ENCODE measurements at regions not wholly inside any gene's neighbourhood (a gene's known extent, or its start where the extent isn't known, plus 50 kb on each side); places are given as distances from the start of the nearest gene placed in this dataset.

DNA sequence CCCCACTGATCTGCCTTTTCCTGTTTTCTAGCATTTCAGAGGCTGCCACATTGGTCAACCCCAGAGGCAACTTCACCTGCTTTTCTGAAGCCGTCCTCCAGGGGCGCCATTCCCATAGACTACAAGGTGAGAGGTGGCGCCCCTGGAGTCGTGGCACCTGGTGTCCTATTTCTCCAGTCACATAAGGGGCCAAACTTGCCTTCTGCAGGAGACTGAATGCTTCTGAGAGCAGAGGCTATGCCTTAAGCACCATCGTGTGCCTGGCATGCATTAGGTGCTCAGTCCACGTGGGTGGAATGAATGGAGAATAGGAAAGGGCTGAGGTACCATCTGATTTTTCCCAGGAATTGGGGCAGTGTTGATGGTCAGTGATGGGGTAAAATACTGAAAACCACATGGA, 164.8 kb downstream of the HAPSTR1 start:
- TF ChIP-seq EP300 (IDR thresholded peaks at IDR 0.05; ENCODE audit: borderline replicate concordance), result no peak
- TF ChIP-seq RAD21 (IDR thresholded peaks at IDR 0.05; ENCODE audit: low read depth), result peak; percentile 43

DNA sequence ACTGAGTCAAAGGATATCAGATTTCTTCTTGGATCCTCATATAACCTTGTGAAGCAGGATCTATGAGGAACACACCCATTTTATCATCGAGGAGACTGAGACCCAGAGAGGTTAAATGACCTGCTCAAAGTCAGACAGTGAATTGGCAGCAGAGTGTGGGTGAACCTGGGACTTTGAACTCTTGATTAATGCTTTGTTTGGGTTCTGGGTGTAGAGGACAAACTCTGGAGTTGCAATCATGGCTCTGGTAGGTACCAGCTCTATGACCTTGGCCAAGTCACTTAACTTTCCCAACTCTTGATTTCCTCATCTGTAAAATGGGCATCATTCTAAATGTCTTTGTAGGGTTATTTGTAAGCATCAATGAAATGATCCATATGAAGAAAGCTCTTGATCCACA, 166.4 kb downstream of the HAPSTR1 start:
- TF ChIP-seq REST (IDR thresholded peaks at IDR 0.05; ENCODE audit: low read depth) (no peak), TCF12 (IDR thresholded peaks at IDR 0.05; ENCODE audit: low read depth) (no peak), EGR1 (IDR thresholded peaks at IDR 0.05) (no peak), CREB1 (IDR thresholded peaks at IDR 0.05; ENCODE audit: low read depth) (no peak), TAF1 (IDR thresholded peaks at IDR 0.05; ENCODE audit: low read depth) (no peak), FOXM1 (IDR thresholded peaks at IDR 0.05; ENCODE audit: borderline replicate concordance, low read depth) (no peak), ZBTB7A (IDR thresholded peaks at IDR 0.05; ENCODE audit: low read depth) (no peak), YY1 (IDR thresholded peaks at IDR 0.05; ENCODE audit: low read depth) (no peak), CEBPB (IDR thresholded peaks at IDR 0.05) (no peak), EP300 (IDR thresholded peaks at IDR 0.05; ENCODE audit: borderline replicate concordance) (no peak)
- TF ChIP-seq, protein P1, sequence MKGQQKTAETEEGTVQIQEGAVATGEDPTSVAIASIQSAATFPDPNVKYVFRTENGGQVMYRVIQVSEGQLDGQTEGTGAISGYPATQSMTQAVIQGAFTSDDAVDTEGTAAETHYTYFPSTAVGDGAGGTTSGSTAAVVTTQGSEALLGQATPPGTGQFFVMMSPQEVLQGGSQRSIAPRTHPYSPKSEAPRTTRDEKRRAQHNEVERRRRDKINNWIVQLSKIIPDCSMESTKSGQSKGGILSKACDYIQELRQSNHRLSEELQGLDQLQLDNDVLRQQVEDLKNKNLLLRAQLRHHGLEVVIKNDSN (IDR thresholded peaks at IDR 0.05), result no peak

GRCh38 chr16:9258423-9259051, 167.1 kb downstream of the HAPSTR1 start:
- no peak for TF ChIP-seq FOXM1 (IDR thresholded peaks at IDR 0.05; ENCODE audit: borderline replicate concordance, low read depth)
- TF ChIP-seq RAD21 (IDR thresholded peaks at IDR 0.05; ENCODE audit: low read depth), result peak; percentile 83
- no peak for TF ChIP-seq TEAD4 (IDR thresholded peaks at IDR 0.05)
- no peak for TF ChIP-seq EP300 (IDR thresholded peaks at IDR 0.05; ENCODE audit: borderline replicate concordance)
- TF ChIP-seq YY1 (IDR thresholded peaks at IDR 0.05; ENCODE audit: low read depth), result no peak

DNA sequence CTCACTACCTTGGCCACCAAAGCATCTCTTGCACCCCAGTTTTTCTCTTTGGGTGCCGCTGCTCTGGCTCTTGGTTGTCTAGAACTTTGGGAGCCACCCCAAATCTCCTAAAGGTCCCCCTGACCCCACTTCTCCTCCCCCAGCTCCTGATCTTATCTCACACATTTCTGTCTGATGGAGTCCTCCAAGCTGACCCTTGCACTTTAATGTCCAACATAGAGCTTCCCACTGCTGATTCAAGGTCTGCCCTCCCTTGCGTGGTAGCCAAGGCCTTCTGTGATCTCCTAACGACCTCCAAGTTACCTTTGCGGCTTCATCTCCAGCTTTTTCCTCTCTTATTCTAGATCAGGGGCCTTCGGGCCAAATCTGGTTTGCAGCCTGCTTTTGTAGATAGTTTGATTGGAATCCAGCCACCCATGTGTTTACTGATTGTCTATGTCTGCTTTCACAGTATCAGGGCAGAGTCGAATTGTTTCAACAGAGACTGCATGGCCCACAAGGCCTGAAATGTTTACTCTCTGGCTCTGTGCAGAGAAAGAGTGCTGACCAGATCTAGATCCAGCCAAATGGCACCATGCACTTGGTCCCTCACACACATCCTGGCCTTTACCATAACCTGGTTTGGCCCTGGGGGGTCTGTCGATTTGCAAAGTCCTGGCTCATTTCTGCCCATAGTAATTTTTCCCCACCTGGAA, 168.6 kb downstream of the HAPSTR1 start:
- TF ChIP-seq NFIC (IDR thresholded peaks at IDR 0.05) (no peak), FOXM1 (IDR thresholded peaks at IDR 0.05; ENCODE audit: borderline replicate concordance, low read depth) (no peak), CEBPB (IDR thresholded peaks at IDR 0.05) (no peak), ZBTB7A (IDR thresholded peaks at IDR 0.05; ENCODE audit: low read depth) (no peak), CREB1 (IDR thresholded peaks at IDR 0.05; ENCODE audit: low read depth) (no peak), MAX (IDR thresholded peaks at IDR 0.05) (no peak), TAF1 (IDR thresholded peaks at IDR 0.05; ENCODE audit: low read depth) (no peak), EGR1 (IDR thresholded peaks at IDR 0.05) (no peak), RAD21 (IDR thresholded peaks at IDR 0.05; ENCODE audit: low read depth) (no peak), REST (IDR thresholded peaks at IDR 0.05; ENCODE audit: low read depth) (no peak), TEAD4 (IDR thresholded peaks at IDR 0.05) (no peak), EP300 (IDR thresholded peaks at IDR 0.05; ENCODE audit: borderline replicate concordance) (no peak), TCF12 (IDR thresholded peaks at IDR 0.05; ENCODE audit: low read depth) (no peak), YY1 (IDR thresholded peaks at IDR 0.05; ENCODE audit: low read depth) (no peak)
- TF ChIP-seq, protein P1 (IDR thresholded peaks at IDR 0.05), result no peak

GRCh38 chr16:9260666-9261065, 169.2 kb downstream of the HAPSTR1 start:
- TF ChIP-seq NFIC (IDR thresholded peaks at IDR 0.05) (0 out of 2 replicates have a peak, but pooled peaks have one; percentile 38), TEAD4 (IDR thresholded peaks at IDR 0.05) (no peak)

GRCh38 chr16:9261376-9261775, 169.9 kb downstream of the HAPSTR1 start:
- TF ChIP-seq EP300 (IDR thresholded peaks at IDR 0.05; ENCODE audit: borderline replicate concordance), result no peak
- TF ChIP-seq FOXM1 (IDR thresholded peaks at IDR 0.05; ENCODE audit: borderline replicate concordance, low read depth), result no peak
- TF ChIP-seq RAD21 (IDR thresholded peaks at IDR 0.05; ENCODE audit: low read depth), result no peak
- TF ChIP-seq YY1 (IDR thresholded peaks at IDR 0.05; ENCODE audit: low read depth), result no peak
- TF ChIP-seq TCF12 (IDR thresholded peaks at IDR 0.05; ENCODE audit: low read depth), result no peak
- no peak for TF ChIP-seq CEBPB (IDR thresholded peaks at IDR 0.05)
- TF ChIP-seq TEAD4 (IDR thresholded peaks at IDR 0.05), result no peak
- TF ChIP-seq, protein P1 (IDR thresholded peaks at IDR 0.05), result no peak
- TF ChIP-seq EGR1 (IDR thresholded peaks at IDR 0.05), result no peak
- no peak for TF ChIP-seq MAX (IDR thresholded peaks at IDR 0.05)
- no peak for TF ChIP-seq NFIC (IDR thresholded peaks at IDR 0.05)
- TF ChIP-seq REST (IDR thresholded peaks at IDR 0.05; ENCODE audit: low read depth), result no peak
- no peak for TF ChIP-seq ZBTB7A (IDR thresholded peaks at IDR 0.05; ENCODE audit: low read depth)
- TF ChIP-seq TAF1 (IDR thresholded peaks at IDR 0.05; ENCODE audit: low read depth), result no peak
- no peak for TF ChIP-seq CREB1 (IDR thresholded peaks at IDR 0.05; ENCODE audit: low read depth)

Data from Ishikawa (cell line).